KMS-11 (cell line): ENCODE measurements at regions not wholly inside any gene's neighbourhood (a gene's known extent, or its start where the extent isn't known, plus 50 kb on each side); places are given as distances from the start of the nearest gene placed in this dataset.

Source experiments
- H2AFZ ChIP-seq: fragments of 200-600 bp; sonication (generic); 2 replicates; pipeline ENCODE4 v1.6.1; 2016; ENCODE audit warnings: antibody characterized with exemption, mixed run types, low read depth
- H3K27ac ChIP-seq: fragments of 200-600 bp; sonication (generic); 2 replicates; pipeline ENCODE4 v1.6.1; 2016; ENCODE audit warnings: mild to moderate bottlenecking, mixed run types
- H3K27me3 ChIP-seq: fragments of 200-600 bp; sonication (generic); 2 replicates; pipeline ENCODE4 v1.6.1; 2017; ENCODE audit warnings: mild to moderate bottlenecking, low read depth, mixed run types, moderate library complexity; ENCODE audit not compliant: insufficient read depth
- H3K36me3 ChIP-seq: fragments of 200-600 bp; sonication (generic); 2 replicates; pipeline ENCODE4 v1.6.1; 2017; ENCODE audit warnings: mild to moderate bottlenecking, mixed run types; ENCODE audit not compliant: insufficient read depth
- H3K4me1 ChIP-seq: fragments of 200-600 bp; sonication (generic); 2 replicates; pipeline ENCODE4 v1.6.1; 2016; ENCODE audit warnings: mild to moderate bottlenecking, low read depth, mixed run types; ENCODE audit not compliant: poor library complexity, severe bottlenecking
- H3K4me2 ChIP-seq: fragments of 200-600 bp; sonication (generic); 2 replicates; pipeline ENCODE4 v1.7.0; 2016; ENCODE audit warnings: mild to moderate bottlenecking, mixed run types
- H3K4me3 ChIP-seq: fragments of 200-600 bp; sonication (generic); IDR thresholded peaks from 2 replicates; pipeline ENCODE4 v1.6.1; 2017; ENCODE audit warnings: low read depth, low read length, mixed read lengths; ENCODE audit not compliant: insufficient read depth
- H3K79me2 ChIP-seq: fragments of 200-600 bp; sonication (generic); 2 replicates; pipeline ENCODE4 v1.6.1; 2016; ENCODE audit warnings: low read depth, mixed run types; ENCODE audit not compliant: insufficient read depth
- H3K9ac ChIP-seq: fragments of 200-600 bp; sonication (generic); 2 replicates; pipeline ENCODE4 v1.6.1; 2016; ENCODE audit warnings: mild to moderate bottlenecking, mixed run types
- H4K20me1 ChIP-seq: fragments of 200-600 bp; sonication (generic); 2 replicates; pipeline ENCODE4 v1.6.1; 2016; ENCODE audit warnings: mild to moderate bottlenecking, mixed run types; ENCODE audit not compliant: insufficient read depth
- TF ChIP-seq, protein P1 (sequence below): fragments of 200-600 bp; sonication (generic); conservative IDR thresholded peaks from 2 replicates; pipeline ENCODE4 v1.6.1; 2017; ENCODE audit warnings: low read depth, mild to moderate bottlenecking, antibody characterized with exemption, low read length, moderate library complexity, mixed read lengths

DNA sequence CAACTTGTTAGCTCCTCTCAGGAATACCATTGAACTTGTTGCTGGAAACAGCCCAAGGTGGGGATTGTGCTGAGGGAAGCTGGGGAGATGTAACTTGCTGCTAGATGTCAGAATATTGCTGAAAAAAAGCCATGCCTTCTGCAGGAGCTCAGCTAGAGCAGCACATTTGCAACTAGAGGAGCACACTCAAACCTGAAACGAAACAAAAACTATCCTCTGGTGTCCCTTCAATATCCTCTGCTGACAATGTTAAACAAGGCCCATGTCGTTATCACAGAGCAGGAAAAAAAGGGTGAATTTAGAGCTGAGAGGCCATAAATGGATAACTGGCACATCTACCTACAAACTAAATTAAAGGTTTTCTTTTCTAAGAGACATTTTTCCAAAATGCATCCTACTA lies 53.7 kb upstream of the MACC1 start:
- Histone ChIP-seq H3K4me1 (peaks cover 55% of the 10 kb centered on the region), H3K4me2 (peak overlapping the region; percentile 89), H3K4me3 (no peak overlapping the region), H3K9ac (peak overlapping the region; percentile 46; the same call in 1 of the 2 replicates), H4K20me1 (no peaks in the 10 kb centered on the region), H3K36me3 (no peaks in the 10 kb centered on the region), H3K79me2 (no peaks in the 10 kb centered on the region), H3K27ac (peak overlapping the region; percentile 64), H2AFZ (peak overlapping the region; percentile 76), H3K27me3 (no peaks in the 10 kb centered on the region)
- TF ChIP-seq, protein P1, sequence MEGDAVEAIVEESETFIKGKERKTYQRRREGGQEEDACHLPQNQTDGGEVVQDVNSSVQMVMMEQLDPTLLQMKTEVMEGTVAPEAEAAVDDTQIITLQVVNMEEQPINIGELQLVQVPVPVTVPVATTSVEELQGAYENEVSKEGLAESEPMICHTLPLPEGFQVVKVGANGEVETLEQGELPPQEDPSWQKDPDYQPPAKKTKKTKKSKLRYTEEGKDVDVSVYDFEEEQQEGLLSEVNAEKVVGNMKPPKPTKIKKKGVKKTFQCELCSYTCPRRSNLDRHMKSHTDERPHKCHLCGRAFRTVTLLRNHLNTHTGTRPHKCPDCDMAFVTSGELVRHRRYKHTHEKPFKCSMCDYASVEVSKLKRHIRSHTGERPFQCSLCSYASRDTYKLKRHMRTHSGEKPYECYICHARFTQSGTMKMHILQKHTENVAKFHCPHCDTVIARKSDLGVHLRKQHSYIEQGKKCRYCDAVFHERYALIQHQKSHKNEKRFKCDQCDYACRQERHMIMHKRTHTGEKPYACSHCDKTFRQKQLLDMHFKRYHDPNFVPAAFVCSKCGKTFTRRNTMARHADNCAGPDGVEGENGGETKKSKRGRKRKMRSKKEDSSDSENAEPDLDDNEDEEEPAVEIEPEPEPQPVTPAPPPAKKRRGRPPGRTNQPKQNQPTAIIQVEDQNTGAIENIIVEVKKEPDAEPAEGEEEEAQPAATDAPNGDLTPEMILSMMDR, result no peak

DNA sequence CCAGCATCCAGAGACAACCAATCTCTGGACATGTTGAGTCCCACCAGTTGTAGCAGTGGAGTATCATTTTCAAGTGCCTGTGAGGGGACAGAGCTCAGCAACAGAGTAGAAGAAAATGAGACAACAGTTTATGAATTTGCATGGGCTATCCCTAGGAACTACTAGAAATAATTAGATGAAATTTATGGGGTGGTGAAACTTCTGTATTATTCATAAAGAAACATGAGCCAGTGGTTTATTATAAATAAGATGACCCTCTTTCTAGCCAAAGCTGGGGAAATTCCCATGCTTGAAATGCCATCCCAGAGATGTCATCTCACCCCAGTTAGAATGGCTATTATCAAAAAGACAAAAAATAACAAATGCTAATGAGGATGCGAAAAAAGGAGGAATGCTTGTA lies 55.1 kb upstream of the ITGB8 start:
- Histone ChIP-seq H3K79me2 (no peaks in the 10 kb centered on the region), H3K27me3 (no peaks in the 10 kb centered on the region), H4K20me1 (no peaks in the 10 kb centered on the region), H2AFZ (no peak overlapping the region), H3K4me2 (no peak overlapping the region), H3K27ac (no peak overlapping the region), H3K36me3 (no peaks in the 10 kb centered on the region), H3K4me1 (peaks cover 29% of the 10 kb centered on the region), H3K4me3 (no peak overlapping the region), H3K9ac (no peak overlapping the region)
- TF ChIP-seq, protein P1, result no peak

DNA sequence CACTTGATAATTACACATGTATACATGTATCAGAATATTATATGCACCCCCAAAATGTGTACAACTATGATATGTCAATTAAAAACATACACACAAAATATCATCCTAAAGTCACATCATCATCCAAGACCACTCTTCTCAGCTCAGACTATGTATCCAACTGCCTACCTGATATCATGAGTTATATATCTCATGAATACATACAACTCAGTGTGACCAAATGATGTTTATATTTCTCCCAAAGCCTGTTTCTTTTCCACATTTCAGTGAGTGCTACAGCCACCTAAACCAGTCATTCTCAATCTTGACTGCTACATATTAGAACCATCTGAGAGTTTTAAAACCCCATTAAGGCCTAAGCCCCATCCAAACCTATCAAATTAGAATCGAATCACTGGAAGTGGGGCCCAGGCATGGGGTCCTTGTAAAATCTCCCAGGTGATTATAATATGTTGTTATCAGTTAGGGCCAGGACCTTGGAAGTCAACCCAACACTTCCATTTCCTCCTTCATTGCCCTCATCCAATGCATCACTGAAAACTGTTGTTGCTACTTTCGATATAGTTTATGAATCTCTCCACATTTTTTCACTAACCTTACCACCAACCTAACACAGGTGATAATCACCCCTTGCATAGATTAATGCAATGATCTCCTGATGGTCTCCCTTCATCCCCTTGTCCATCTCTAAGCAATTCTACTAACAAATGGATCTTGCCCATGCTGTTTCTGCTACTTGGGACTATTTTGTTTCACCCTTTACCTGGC lies 53.8 kb upstream of the ITGB8 start:
- Histone ChIP-seq H3K4me1 (peaks cover 29% of the 10 kb centered on the region), H3K27me3 (no peaks in the 10 kb centered on the region), H2AFZ (no peak overlapping the region), H3K27ac (no peak overlapping the region), H3K9ac (no peak overlapping the region), H3K4me3 (no peak overlapping the region), H4K20me1 (no peaks in the 10 kb centered on the region), H3K4me2 (no peak overlapping the region), H3K79me2 (no peaks in the 10 kb centered on the region), H3K36me3 (no peaks in the 10 kb centered on the region)
- TF ChIP-seq, protein P1, result no peak

DNA sequence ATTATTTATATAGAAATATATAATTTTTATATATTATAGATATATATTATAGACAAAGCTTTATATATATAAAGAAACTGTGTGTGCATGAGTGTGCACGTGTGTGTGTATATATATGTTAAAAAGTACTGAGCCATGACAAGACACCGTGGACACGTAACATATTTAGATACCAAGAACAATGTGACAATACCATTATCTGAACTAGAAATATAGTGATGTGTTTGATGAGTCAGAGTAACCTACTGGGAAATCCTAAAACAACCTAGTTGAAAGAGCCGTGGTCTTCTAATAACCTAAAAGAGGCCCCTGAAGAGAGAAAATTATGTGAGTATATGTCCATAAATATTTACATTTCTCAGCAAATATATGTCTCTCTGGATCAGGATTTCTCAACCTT lies 50.7 kb upstream of the ITGB8 start:
- H3K36me3 ChIP-seq, result no peaks in the 10 kb centered on the region
- no peak overlapping the region; the same call in 1 of the 2 replicates for H3K27ac ChIP-seq
- H3K4me2 ChIP-seq, result no peak overlapping the region; the same call in 1 of the 2 replicates
- H3K79me2 ChIP-seq, result no peaks in the 10 kb centered on the region
- no peaks in the 10 kb centered on the region for H4K20me1 ChIP-seq
- no peak overlapping the region for H3K4me3 ChIP-seq
- TF ChIP-seq, protein P1, result no peak
- H3K9ac ChIP-seq, result no peak overlapping the region
- H3K27me3 ChIP-seq, result no peaks in the 10 kb centered on the region
- H2AFZ ChIP-seq, result peak overlapping the region; percentile 7; the same call in 1 of the 2 replicates
- H3K4me1 ChIP-seq, result peaks cover 56% of the 10 kb centered on the region
